ENCODE measurements at regions not wholly inside any gene's neighbourhood (a gene's known extent, or its start where the extent isn't known, plus 50 kb on each side); places are given as distances from the start of the nearest gene placed in this dataset.

DNA sequence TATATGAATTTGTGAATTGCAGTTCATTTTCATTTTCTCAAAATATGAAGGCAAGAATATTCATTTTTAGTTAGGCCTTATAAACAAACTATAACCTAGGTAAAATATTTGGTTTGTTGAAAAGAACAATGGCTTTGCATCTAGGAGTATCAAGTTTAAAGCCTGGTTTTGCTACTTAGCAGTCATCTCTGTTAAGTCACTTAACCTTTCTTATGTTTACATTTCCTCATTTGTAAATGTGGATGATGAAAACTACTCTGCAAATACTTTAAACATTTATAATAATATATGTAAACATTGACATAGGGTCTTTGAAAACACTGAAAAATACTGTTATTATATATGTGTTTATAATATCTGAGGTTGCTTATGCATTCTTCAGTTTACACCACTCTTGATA, 135.5 kb downstream of the CENPW start:
- in situ Hi-C loops (cut with HindIII; ENCODE audit: low sequenced_read_pairs) = no loop called here
- DNase-seq (ENCODE audit: low read depth, low spot score) = no peak
- TF ChIP-seq, protein P1, sequence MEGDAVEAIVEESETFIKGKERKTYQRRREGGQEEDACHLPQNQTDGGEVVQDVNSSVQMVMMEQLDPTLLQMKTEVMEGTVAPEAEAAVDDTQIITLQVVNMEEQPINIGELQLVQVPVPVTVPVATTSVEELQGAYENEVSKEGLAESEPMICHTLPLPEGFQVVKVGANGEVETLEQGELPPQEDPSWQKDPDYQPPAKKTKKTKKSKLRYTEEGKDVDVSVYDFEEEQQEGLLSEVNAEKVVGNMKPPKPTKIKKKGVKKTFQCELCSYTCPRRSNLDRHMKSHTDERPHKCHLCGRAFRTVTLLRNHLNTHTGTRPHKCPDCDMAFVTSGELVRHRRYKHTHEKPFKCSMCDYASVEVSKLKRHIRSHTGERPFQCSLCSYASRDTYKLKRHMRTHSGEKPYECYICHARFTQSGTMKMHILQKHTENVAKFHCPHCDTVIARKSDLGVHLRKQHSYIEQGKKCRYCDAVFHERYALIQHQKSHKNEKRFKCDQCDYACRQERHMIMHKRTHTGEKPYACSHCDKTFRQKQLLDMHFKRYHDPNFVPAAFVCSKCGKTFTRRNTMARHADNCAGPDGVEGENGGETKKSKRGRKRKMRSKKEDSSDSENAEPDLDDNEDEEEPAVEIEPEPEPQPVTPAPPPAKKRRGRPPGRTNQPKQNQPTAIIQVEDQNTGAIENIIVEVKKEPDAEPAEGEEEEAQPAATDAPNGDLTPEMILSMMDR (IDR thresholded peaks at IDR 0.05; ENCODE audit: low read depth, low read length) = no peak
- H3K4me3 ChIP-seq (ENCODE audit: low read depth, low read length) = no peak overlapping the region

DNA sequence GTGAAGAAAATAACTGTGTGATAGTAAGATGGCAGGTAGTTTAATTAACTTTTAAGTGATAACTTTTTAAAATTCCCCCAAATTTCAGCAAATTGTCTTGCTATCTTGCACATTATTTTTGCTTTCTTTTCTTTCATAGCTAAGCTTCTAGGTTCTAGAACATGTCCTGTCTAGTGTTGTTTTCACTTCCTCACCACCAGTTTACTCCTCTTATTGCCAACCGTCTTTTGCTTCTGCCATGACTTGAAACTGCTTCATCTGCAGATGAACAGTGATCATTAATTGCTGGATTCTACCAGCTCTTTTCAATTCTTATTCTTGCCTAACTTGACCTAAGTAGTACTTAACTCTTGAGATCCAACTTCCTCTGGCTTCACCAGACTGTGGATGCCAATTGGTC, 137.8 kb downstream of the CENPW start:
- H3K4me3 ChIP-seq (ENCODE audit: low read depth, low read length) = no peak overlapping the region
- no peak for DNase-seq (ENCODE audit: low read depth, low spot score)
- in situ Hi-C loops (cut with HindIII; ENCODE audit: low sequenced_read_pairs) = no loop called here
- TF ChIP-seq, protein P1 (IDR thresholded peaks at IDR 0.05; ENCODE audit: low read depth, low read length) = no peak

- no peak overlapping the region for H3K4me3 ChIP-seq (ENCODE audit: low read depth, low read length)
- DNase-seq (ENCODE audit: low read depth, low spot score) = no peak
- in situ Hi-C loops (cut with HindIII; ENCODE audit: low sequenced_read_pairs) = no loop called here
- TF ChIP-seq, protein P1 (IDR thresholded peaks at IDR 0.05; ENCODE audit: low read depth, low read length) = no peak
Measured at GRCh38 chr6:126480268-126480667, 140.4 kb downstream of the CENPW start.

DNA sequence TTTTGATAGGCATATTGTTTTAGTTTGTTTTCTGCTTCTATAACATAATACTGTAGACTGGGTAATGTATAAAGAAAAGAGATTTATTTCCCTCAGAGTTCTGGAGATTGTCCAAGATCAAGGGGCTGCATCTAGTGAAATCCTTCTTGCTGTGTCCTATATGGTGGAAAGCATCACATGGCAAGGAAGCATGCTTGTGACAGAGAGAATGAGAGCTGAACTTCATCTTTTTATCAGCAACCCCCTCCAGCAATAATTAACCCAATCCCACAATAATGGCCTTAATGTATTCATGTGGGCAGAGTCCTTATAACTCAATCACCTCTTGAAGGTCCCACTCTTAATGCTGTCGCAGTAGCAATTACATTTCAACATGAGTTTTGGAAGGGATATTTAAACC, 141.4 kb downstream of the CENPW start:
- in situ Hi-C loops (cut with HindIII; ENCODE audit: low sequenced_read_pairs) = no loop called here
- no peak overlapping the region for H3K4me3 ChIP-seq (ENCODE audit: low read depth, low read length)

DNA sequence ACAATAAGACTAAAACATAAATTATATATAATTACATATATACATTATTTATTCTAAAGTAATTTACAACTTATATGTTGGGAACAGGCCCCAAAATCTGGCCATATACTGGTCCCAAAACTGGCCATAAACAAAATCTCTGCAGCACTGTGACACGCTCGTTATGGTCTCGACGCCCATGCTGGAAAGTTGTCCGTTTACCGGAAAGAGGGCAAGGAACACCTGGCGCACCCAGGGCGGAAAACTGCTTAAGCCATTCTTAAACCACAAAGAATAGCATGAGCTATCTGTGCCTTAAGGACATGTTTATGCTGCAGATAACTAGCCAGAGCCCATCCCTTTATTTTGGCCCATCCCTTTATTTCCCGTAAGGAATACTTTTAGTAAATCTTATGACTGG, 164.9 kb downstream of the CENPW start:
- in situ Hi-C loops (cut with HindIII; ENCODE audit: low sequenced_read_pairs) = no loop called here
- TF ChIP-seq, protein P1 (IDR thresholded peaks at IDR 0.05; ENCODE audit: low read depth, low read length) = no peak
- DNase-seq (ENCODE audit: low read depth, low spot score) = no peak
- H3K4me3 ChIP-seq (ENCODE audit: low read depth, low read length) = no peak overlapping the region

More for the DNA sequence above, 141.4 kb downstream of the CENPW start:
- TF ChIP-seq, protein P1 (IDR thresholded peaks at IDR 0.05; ENCODE audit: low read depth, low read length) = no peak
- DNase-seq (ENCODE audit: low read depth, low spot score) = no peak

GRCh38 chr6:126513198-126513597, 173.3 kb downstream of the CENPW start:
- DNase-seq (ENCODE audit: low read depth, low spot score) = no peak
- H3K4me3 ChIP-seq (ENCODE audit: low read depth, low read length) = no peak overlapping the region
- TF ChIP-seq, protein P1 (IDR thresholded peaks at IDR 0.05; ENCODE audit: low read depth, low read length) = no peak
- in situ Hi-C loops (cut with HindIII; ENCODE audit: low sequenced_read_pairs) = no loop called here

DNA sequence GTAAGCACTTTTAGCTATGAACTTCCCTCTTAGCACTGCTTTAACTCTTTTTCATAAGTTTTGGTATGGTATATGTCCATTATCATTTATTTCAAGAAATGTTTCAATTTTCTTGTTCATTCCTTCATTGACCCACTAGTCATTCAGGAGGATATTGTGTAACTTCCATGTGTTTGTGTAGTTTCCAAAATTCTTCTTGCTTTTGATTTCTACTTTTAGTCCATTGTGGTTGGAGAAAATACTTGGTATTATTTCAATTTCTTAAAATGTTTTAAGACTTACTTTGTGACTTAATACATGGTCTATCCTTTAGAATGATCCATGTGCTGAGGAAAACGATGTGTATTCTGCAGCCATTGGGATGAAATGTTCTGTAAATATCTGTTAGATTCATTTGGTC, 176.5 kb downstream of the CENPW start:
- TF ChIP-seq, protein P1 (IDR thresholded peaks at IDR 0.05; ENCODE audit: low read depth, low read length) = no peak
- H3K4me3 ChIP-seq (ENCODE audit: low read depth, low read length) = no peak overlapping the region
- no peak for DNase-seq (ENCODE audit: low read depth, low spot score)
- in situ Hi-C loops (cut with HindIII; ENCODE audit: low sequenced_read_pairs) = no loop called here

Data from astrocyte of the spinal cord (primary cell).